ENCODE measurements at regions not wholly inside any gene's neighbourhood (a gene's known extent, or its start where the extent isn't known, plus 50 kb on each side); places are given as distances from the start of the nearest gene placed in this dataset.

DNA sequence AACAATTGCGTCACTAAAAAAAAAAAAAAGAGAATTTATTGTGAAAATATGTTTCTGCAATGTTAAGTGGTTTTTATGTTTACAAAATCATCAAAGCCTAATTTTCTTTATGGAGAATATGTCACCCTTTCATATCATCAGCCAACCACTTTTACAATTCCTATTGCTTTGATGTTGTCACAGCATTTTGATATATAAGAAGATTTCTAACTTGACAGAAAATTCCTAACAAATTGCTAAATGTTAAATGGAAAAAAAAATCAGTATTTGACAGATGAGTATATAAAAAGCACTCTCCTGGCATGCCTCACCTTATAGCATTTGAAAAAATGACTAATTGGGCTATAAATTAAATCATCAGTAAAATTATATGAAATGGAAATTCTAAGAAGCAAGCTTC, 1457.3 kb upstream of the ALCAM start:
- Histone ChIP-seq H3K27ac (ENCODE audit: low read depth, low read length) (no peak overlapping the region), H3K9me3 (ENCODE audit: control insufficient read depth, insufficient read depth, low read depth, low read length) (no peaks in the 10 kb centered on the region), H3K36me3 (ENCODE audit: control insufficient read depth, insufficient read depth, low read length) (no peaks in the 10 kb centered on the region), H3K9ac (ENCODE audit: low read length) (no peak overlapping the region), H3K4me3 (ENCODE audit: low read depth, low read length) (no peak overlapping the region), H3K4me1 (ENCODE audit: control insufficient read depth, insufficient read depth, low read length) (no peaks in the 10 kb centered on the region), H3K27me3 (ENCODE audit: control insufficient read depth, insufficient read depth, low read length) (no peaks in the 10 kb centered on the region)

DNA sequence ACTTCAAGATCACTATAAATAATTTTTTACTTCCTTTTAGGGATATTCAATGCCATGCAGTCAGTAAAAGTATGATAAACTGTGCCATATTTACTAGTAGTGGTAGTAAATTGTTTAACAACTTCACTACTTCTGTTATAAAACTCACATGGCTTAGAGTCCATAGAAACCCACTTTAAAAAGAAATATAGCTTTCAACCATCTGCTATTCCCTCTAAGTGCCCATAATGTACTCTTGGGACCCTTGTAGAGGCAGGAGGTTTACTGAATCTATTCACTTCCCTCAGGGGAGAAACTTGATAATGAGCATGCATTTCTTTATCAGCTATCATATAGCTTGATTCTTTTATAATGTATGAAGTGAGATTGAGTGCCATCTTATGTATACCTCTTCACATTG, 1448.4 kb upstream of the ALCAM start:
- H3K36me3 ChIP-seq (ENCODE audit: control insufficient read depth, insufficient read depth, low read length), result no peaks in the 10 kb centered on the region
- no peaks in the 10 kb centered on the region for H3K9me3 ChIP-seq (ENCODE audit: control insufficient read depth, insufficient read depth, low read depth, low read length)
- no peak overlapping the region for H3K4me3 ChIP-seq (ENCODE audit: low read depth, low read length)
- H3K9ac ChIP-seq (ENCODE audit: low read length), result no peak overlapping the region
- H3K4me1 ChIP-seq (ENCODE audit: control insufficient read depth, insufficient read depth, low read length), result no peaks in the 10 kb centered on the region
- no peak overlapping the region for H3K27ac ChIP-seq (ENCODE audit: low read depth, low read length)
- no peaks in the 10 kb centered on the region for H3K27me3 ChIP-seq (ENCODE audit: control insufficient read depth, insufficient read depth, low read length)

DNA sequence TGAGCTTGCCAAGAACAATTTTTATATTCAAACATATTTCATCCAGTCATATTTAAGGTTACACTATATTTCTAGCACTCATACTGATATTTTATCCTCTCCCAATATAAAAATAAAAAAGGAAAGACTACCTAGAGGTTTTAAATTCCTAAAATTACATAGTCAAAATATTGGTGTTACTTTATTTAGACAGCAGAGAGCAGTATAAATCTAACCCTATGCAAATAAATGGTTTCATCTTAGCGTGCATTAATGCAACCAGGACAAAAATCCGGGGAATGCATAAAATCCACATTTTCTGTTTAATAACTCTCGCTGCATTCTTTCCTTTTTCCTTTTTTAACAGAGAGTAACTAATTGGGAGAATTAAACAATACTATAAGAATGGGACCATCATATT, 1447.4 kb upstream of the ALCAM start:
- Histone ChIP-seq H3K9ac (ENCODE audit: low read length) (no peak overlapping the region), H3K36me3 (ENCODE audit: control insufficient read depth, insufficient read depth, low read length) (no peaks in the 10 kb centered on the region), H3K4me3 (ENCODE audit: low read depth, low read length) (no peak overlapping the region), H3K27me3 (ENCODE audit: control insufficient read depth, insufficient read depth, low read length) (no peaks in the 10 kb centered on the region), H3K9me3 (ENCODE audit: control insufficient read depth, insufficient read depth, low read depth, low read length) (no peaks in the 10 kb centered on the region), H3K4me1 (ENCODE audit: control insufficient read depth, insufficient read depth, low read length) (no peaks in the 10 kb centered on the region), H3K27ac (ENCODE audit: low read depth, low read length) (no peak overlapping the region)

DNA sequence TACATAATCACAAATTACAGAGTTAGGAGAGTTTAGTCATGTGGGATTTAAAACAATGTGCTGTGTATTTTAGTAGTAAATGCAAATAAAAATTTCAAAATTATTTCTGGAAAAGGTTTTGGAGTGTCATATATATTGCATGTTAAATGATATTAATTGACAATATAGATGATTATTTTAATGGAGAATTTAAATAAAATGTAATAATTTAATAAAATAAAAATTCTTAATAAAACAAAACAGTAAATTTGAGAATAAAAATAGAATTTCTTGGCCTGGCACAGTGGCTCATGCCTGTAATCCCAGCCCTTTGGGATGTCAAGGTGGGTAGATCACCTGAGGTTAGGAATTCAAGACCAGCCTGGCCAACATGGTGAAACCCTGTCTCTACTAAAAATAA, 1442.8 kb upstream of the ALCAM start:
- Histone ChIP-seq H3K36me3 (ENCODE audit: control insufficient read depth, insufficient read depth, low read length) (no peaks in the 10 kb centered on the region), H3K27ac (ENCODE audit: low read depth, low read length) (no peak overlapping the region), H3K4me1 (ENCODE audit: control insufficient read depth, insufficient read depth, low read length) (no peaks in the 10 kb centered on the region), H3K9ac (ENCODE audit: low read length) (no peak overlapping the region), H3K9me3 (ENCODE audit: control insufficient read depth, insufficient read depth, low read depth, low read length) (no peaks in the 10 kb centered on the region), H3K27me3 (ENCODE audit: control insufficient read depth, insufficient read depth, low read length) (no peaks in the 10 kb centered on the region), H3K4me3 (ENCODE audit: low read depth, low read length) (no peak overlapping the region)

DNA sequence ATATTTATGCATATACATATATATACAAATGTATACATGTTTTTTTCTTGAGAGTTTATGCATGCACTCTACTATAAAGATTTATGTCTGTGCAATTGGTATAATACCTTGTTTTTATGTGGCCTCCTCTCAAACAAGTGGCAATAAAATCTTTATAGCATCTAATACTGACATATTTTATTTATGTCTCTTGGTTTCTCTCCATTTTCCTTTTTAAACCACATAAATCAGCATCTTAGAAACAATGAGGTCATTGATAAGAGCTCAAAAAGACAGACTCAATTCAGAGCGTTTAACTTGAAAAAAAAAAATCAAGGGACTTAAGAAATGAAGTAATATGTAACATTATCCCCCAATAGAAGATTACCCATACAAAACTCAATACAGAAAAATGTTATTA, 1442.2 kb upstream of the ALCAM start:
- Histone ChIP-seq H3K9me3 (ENCODE audit: control insufficient read depth, insufficient read depth, low read depth, low read length) (no peaks in the 10 kb centered on the region), H3K27me3 (ENCODE audit: control insufficient read depth, insufficient read depth, low read length) (no peaks in the 10 kb centered on the region), H3K4me1 (ENCODE audit: control insufficient read depth, insufficient read depth, low read length) (no peaks in the 10 kb centered on the region), H3K36me3 (ENCODE audit: control insufficient read depth, insufficient read depth, low read length) (no peaks in the 10 kb centered on the region), H3K9ac (ENCODE audit: low read length) (no peak overlapping the region), H3K27ac (ENCODE audit: low read depth, low read length) (no peak overlapping the region), H3K4me3 (ENCODE audit: low read depth, low read length) (no peak overlapping the region)

DNA sequence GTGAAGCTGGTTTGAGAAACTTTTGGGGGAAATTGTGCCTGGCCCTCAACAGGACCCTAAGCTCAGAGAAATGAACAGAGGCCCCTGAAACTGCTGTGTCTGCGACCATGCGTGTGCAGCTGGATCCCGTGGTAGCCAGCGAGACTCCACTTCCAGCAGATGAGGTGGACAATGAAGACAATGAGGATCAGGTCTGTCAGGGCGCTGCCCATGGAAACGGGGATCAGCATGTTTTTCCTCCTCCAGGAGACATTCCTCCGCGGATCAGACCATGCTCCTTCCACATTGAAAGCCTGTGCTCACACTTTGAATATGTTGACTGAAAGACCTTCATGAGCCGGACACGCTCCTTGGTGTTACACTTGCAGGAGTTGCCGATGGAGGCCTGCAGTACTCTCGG, 1439.8 kb upstream of the ALCAM start:
- no peak overlapping the region for H3K4me3 ChIP-seq (ENCODE audit: low read depth, low read length)
- no peaks in the 10 kb centered on the region for H3K27me3 ChIP-seq (ENCODE audit: control insufficient read depth, insufficient read depth, low read length)
- no peak overlapping the region for H3K27ac ChIP-seq (ENCODE audit: low read depth, low read length)
- H3K4me1 ChIP-seq (ENCODE audit: control insufficient read depth, insufficient read depth, low read length), result no peaks in the 10 kb centered on the region
- H3K9ac ChIP-seq (ENCODE audit: low read length), result no peak overlapping the region
- no peaks in the 10 kb centered on the region for H3K9me3 ChIP-seq (ENCODE audit: control insufficient read depth, insufficient read depth, low read depth, low read length)
- H3K36me3 ChIP-seq (ENCODE audit: control insufficient read depth, insufficient read depth, low read length), result no peaks in the 10 kb centered on the region

DNA sequence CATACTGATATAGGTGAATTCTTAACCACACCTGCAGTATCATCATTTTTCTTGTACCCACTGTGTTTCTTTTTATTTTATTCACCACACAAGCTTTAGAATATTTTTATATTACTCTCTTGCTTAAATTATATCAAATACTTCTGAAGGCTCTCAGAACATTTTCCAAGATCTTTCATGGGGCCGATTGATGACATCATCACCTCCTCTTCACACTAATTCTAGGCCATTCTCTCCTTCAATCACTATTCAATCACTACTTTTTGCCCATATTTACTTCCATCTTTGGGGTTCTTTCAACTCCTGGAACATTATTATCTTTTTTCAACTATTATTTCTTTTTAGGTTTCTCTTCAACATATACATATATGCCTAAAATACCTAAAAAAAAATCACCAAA, 1438.8 kb upstream of the ALCAM start:
- Histone ChIP-seq H3K36me3 (ENCODE audit: control insufficient read depth, insufficient read depth, low read length) (no peaks in the 10 kb centered on the region), H3K9ac (ENCODE audit: low read length) (no peak overlapping the region)

DNA sequence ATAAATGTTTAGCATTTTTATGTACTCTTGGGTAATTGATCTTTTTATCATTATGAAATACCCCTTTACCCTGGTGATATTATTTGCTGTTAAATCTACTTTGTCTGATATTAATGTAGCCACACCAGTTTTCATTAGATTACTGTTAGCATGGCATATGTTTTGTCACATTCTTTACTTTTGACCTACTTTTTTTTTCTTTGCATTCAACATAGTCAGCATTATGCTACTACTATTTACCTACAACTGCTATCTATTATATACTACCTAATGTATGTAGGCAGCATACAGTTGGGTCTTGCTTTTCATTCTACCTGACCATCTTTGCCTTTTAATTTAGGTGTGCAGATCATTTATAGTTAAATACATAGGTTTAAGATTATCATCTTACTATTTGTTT, 1429.6 kb upstream of the ALCAM start:
- H3K9ac ChIP-seq (ENCODE audit: low read length), result no peak overlapping the region
- H3K27ac ChIP-seq (ENCODE audit: low read depth, low read length), result no peak overlapping the region
- H3K36me3 ChIP-seq (ENCODE audit: control insufficient read depth, insufficient read depth, low read length), result no peaks in the 10 kb centered on the region
- no peaks in the 10 kb centered on the region for H3K9me3 ChIP-seq (ENCODE audit: control insufficient read depth, insufficient read depth, low read depth, low read length)
- no peaks in the 10 kb centered on the region for H3K27me3 ChIP-seq (ENCODE audit: control insufficient read depth, insufficient read depth, low read length)
- no peak overlapping the region for H3K4me3 ChIP-seq (ENCODE audit: low read depth, low read length)
- H3K4me1 ChIP-seq (ENCODE audit: control insufficient read depth, insufficient read depth, low read length), result no peaks in the 10 kb centered on the region

More for the DNA sequence above, 1438.8 kb upstream of the ALCAM start:
- H3K4me3 ChIP-seq (ENCODE audit: low read depth, low read length), result no peak overlapping the region
- H3K27ac ChIP-seq (ENCODE audit: low read depth, low read length), result no peak overlapping the region
- no peaks in the 10 kb centered on the region for H3K27me3 ChIP-seq (ENCODE audit: control insufficient read depth, insufficient read depth, low read length)
- H3K4me1 ChIP-seq (ENCODE audit: control insufficient read depth, insufficient read depth, low read length), result no peaks in the 10 kb centered on the region
- no peaks in the 10 kb centered on the region for H3K9me3 ChIP-seq (ENCODE audit: control insufficient read depth, insufficient read depth, low read depth, low read length)

DNA sequence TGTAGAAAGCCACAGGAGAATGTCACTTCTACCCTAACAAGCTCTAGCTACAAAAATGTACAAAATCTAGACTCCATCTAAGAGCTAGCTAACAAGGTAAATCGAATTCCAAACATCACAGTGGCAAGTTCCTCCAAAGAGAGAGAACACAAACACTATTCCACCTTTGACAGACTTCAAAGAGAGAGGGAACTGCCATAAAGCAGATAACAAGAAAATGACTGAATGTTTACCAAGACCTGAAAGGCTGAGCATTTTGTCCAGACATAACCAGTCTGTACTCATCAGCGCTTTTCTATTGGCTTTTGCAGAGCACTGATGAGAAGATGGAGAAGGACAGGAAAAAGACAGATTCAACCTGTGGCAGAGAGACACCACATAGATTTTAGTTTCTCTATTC, 1419.6 kb upstream of the ALCAM start:
- H3K9ac ChIP-seq (ENCODE audit: low read length), result no peak overlapping the region
- no peak overlapping the region for H3K27ac ChIP-seq (ENCODE audit: low read depth, low read length)
- H3K4me3 ChIP-seq (ENCODE audit: low read depth, low read length), result no peak overlapping the region

DNA sequence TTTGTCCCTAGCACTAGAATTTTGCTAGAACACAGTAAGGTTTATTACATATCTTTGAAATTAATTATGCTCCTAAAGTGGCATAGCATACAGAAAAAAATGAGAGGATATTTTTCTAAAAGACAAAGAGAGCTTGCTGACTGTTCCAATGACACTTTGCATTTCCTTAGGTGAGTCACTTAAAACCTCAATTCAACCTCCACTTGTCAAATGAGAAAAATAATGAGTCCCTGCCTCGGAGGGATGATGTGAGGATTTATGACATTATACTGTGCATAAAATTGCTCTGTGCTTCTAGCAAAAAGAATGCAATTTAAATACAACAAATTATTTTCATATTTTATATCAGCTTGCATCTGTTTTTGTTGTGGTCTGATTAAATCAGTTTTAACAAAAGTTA, 1417.0 kb upstream of the ALCAM start:
- Histone ChIP-seq H3K27ac (ENCODE audit: low read depth, low read length) (no peak overlapping the region), H3K4me1 (ENCODE audit: control insufficient read depth, insufficient read depth, low read length) (no peaks in the 10 kb centered on the region), H3K4me3 (ENCODE audit: low read depth, low read length) (no peak overlapping the region), H3K9ac (ENCODE audit: low read length) (no peak overlapping the region), H3K36me3 (ENCODE audit: control insufficient read depth, insufficient read depth, low read length) (no peaks in the 10 kb centered on the region), H3K27me3 (ENCODE audit: control insufficient read depth, insufficient read depth, low read length) (no peaks in the 10 kb centered on the region), H3K9me3 (ENCODE audit: control insufficient read depth, insufficient read depth, low read depth, low read length) (no peaks in the 10 kb centered on the region)

More for the DNA sequence above, 1419.6 kb upstream of the ALCAM start:
- Histone ChIP-seq H3K9me3 (ENCODE audit: control insufficient read depth, insufficient read depth, low read depth, low read length) (no peaks in the 10 kb centered on the region), H3K27me3 (ENCODE audit: control insufficient read depth, insufficient read depth, low read length) (no peaks in the 10 kb centered on the region), H3K4me1 (ENCODE audit: control insufficient read depth, insufficient read depth, low read length) (no peaks in the 10 kb centered on the region), H3K36me3 (ENCODE audit: control insufficient read depth, insufficient read depth, low read length) (no peaks in the 10 kb centered on the region)

DNA sequence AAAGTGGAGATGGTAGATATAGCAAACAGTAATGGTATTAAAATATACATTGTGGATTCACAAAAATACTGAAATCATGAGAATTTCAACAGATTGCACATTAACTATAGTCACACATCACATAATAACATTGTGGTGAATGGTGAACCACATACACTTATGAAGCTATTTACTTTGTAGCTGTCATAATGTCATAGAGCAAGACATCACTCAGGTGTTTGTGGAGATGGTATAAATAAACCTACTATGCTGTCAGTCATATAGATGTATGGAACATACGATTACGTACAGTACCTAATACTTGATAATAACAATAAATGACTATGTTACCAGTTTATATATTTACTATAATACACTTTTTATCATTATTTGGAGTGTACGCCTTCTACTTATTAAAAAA, 1416.0 kb upstream of the ALCAM start:
- H3K36me3 ChIP-seq (ENCODE audit: control insufficient read depth, insufficient read depth, low read length), result no peaks in the 10 kb centered on the region
- no peak overlapping the region for H3K4me3 ChIP-seq (ENCODE audit: low read depth, low read length)
- no peaks in the 10 kb centered on the region for H3K9me3 ChIP-seq (ENCODE audit: control insufficient read depth, insufficient read depth, low read depth, low read length)
- H3K27ac ChIP-seq (ENCODE audit: low read depth, low read length), result no peak overlapping the region
- no peaks in the 10 kb centered on the region for H3K4me1 ChIP-seq (ENCODE audit: control insufficient read depth, insufficient read depth, low read length)
- no peak overlapping the region for H3K9ac ChIP-seq (ENCODE audit: low read length)
- no peaks in the 10 kb centered on the region for H3K27me3 ChIP-seq (ENCODE audit: control insufficient read depth, insufficient read depth, low read length)

DNA sequence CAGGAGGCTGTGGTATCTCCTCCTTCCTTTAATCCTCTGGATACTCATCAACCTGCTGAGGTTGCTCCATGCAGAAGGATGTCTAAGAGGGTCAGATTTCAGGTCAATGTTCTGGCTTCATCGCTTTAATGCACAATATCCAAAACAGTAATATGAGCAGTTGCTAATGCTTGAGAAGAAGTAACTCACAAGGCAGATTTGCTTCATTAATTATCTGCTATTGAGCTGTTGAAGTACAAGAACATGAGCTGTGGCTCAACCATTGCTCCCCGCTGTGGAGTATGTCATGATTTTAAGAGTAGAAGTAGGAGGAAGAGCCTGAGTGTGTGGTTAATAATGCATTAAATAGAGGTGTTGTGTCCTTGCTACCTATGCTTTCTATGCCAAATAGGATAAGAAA, 1412.9 kb upstream of the ALCAM start:
- no peaks in the 10 kb centered on the region for H3K9me3 ChIP-seq (ENCODE audit: control insufficient read depth, insufficient read depth, low read depth, low read length)
- H3K9ac ChIP-seq (ENCODE audit: low read length), result no peak overlapping the region
- no peaks in the 10 kb centered on the region for H3K36me3 ChIP-seq (ENCODE audit: control insufficient read depth, insufficient read depth, low read length)
- H3K4me3 ChIP-seq (ENCODE audit: low read depth, low read length), result no peak overlapping the region
- no peak overlapping the region for H3K27ac ChIP-seq (ENCODE audit: low read depth, low read length)
- H3K27me3 ChIP-seq (ENCODE audit: control insufficient read depth, insufficient read depth, low read length), result no peaks in the 10 kb centered on the region
- H3K4me1 ChIP-seq (ENCODE audit: control insufficient read depth, insufficient read depth, low read length), result no peaks in the 10 kb centered on the region
